HepG2 (cell line): ENCODE measurements at regions not wholly inside any gene's neighbourhood (a gene's known extent, or its start where the extent isn't known, plus 50 kb on each side); places are given as distances from the start of the nearest gene placed in this dataset.

Source experiments
- HOXA7 ChIP-seq: sonication (generic); formaldehyde crosslinking; IDR thresholded peaks from 2 replicates; pipeline ENCODE4 v1.8.1; 2022; ENCODE audit warnings: mild to moderate bottlenecking, missing genetic modification reagents, moderate library complexity
- KDM5A ChIP-seq: fragments of 200-600 bp; sonication (generic); IDR thresholded peaks from 2 replicates; pipeline ENCODE4 v1.7.0; 2018; ENCODE audit warnings: antibody characterized with exemption, mild to moderate bottlenecking, low read length, borderline replicate concordance
- POLR2A ChIP-seq, 2 experiments: IDR thresholded peaks; 2 replicates each; pipeline ENCODE4 v1.6.1; 2011; ENCODE audit warnings: low read depth in 2 of 2, low read length in 2 of 2, mild to moderate bottlenecking in 1 of 2, moderate library complexity in 1 of 2; ENCODE audit not compliant: insufficient read depth in 1 of 2
- TAF1 ChIP-seq: sonication (generic); formaldehyde crosslinking; IDR thresholded peaks from 2 replicates; pipeline ENCODE4 v1.4.0; 2020; ENCODE audit warnings: missing genetic modification reagents
- TSC22D2 ChIP-seq: sonication (generic); formaldehyde crosslinking; IDR thresholded peaks from 2 replicates; pipeline ENCODE4 v1.5.1; 2020; ENCODE audit warnings: missing genetic modification reagents, mild to moderate bottlenecking, borderline replicate concordance
- ZNF44 ChIP-seq: sonication (generic); formaldehyde crosslinking; IDR thresholded peaks from 2 replicates; pipeline ENCODE4 v1.5.1; 2020; ENCODE audit warnings: mild to moderate bottlenecking, missing genetic modification reagents
- TF ChIP-seq, protein P1 (sequence below): fragments of 450-650 bp; IDR thresholded peaks from 2 replicates; pipeline ENCODE4 v1.6.1; 2016
- TF ChIP-seq, protein P2 (sequence below): sonication (generic); formaldehyde crosslinking; IDR thresholded peaks from 2 replicates; pipeline ENCODE4 v1.4.0; 2020; ENCODE audit warnings: missing genetic modification reagents
- TF ChIP-seq, protein P3 (sequence below): IDR thresholded peaks from 2 replicates; pipeline ENCODE4 v1.6.1; 2012; ENCODE audit warnings: low read length, improper control_type of control experiment
- TF ChIP-seq, protein P4 (sequence below): sonication (generic); formaldehyde crosslinking; IDR thresholded peaks from 2 replicates; pipeline ENCODE4 v1.5.0; 2020; ENCODE audit warnings: mild to moderate bottlenecking, missing genetic modification reagents, moderate library complexity

DNA sequence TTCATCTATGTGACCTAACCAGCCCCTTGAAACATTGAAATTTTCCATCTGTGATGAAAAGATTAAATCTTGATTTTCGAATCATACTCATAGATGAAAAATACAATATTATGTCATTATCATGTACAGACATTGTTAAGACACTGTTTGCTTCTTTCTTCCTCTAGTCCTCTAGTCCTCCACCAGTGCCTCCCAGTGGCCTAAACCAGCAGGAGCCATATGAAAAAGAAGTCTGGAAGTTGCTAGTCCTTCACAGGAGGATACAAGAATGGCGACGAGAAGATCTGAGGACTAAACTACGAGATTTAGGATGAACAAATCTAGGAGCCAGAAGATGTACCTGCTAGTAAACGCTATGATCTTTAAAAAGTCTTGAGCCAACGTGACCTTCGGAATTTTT, 134.1 kb downstream of the SLC17A6 start:
- TF ChIP-seq ZNF44 (no peak), TAF1 (no peak), HOXA7 (CRISPR knock-in tag) (no peak), TSC22D2 (CRISPR knock-in tag) (no peak), POLR2A (IDR thresholded peaks at IDR 0.05; ENCODE audit: insufficient read depth in 1 of 2, low read depth in 2 of 2, low read length in 2 of 2) (no peak), KDM5A (no peak)
- TF ChIP-seq, protein P1, sequence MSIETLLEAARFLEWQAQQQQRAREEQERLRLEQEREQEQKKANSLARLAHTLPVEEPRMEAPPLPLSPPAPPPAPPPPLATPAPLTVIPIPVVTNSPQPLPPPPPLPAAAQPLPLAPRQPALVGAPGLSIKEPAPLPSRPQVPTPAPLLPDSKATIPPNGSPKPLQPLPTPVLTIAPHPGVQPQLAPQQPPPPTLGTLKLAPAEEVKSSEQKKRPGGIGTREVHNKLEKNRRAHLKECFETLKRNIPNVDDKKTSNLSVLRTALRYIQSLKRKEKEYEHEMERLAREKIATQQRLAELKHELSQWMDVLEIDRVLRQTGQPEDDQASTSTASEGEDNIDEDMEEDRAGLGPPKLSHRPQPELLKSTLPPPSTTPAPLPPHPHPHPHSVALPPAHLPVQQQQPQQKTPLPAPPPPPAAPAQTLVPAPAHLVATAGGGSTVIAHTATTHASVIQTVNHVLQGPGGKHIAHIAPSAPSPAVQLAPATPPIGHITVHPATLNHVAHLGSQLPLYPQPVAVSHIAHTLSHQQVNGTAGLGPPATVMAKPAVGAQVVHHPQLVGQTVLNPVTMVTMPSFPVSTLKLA = no peak
- TF ChIP-seq, protein P2, sequence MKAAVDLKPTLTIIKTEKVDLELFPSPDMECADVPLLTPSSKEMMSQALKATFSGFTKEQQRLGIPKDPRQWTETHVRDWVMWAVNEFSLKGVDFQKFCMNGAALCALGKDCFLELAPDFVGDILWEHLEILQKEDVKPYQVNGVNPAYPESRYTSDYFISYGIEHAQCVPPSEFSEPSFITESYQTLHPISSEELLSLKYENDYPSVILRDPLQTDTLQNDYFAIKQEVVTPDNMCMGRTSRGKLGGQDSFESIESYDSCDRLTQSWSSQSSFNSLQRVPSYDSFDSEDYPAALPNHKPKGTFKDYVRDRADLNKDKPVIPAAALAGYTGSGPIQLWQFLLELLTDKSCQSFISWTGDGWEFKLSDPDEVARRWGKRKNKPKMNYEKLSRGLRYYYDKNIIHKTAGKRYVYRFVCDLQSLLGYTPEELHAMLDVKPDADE (CRISPR knock-in tag) = no peak
- TF ChIP-seq, protein P3, sequence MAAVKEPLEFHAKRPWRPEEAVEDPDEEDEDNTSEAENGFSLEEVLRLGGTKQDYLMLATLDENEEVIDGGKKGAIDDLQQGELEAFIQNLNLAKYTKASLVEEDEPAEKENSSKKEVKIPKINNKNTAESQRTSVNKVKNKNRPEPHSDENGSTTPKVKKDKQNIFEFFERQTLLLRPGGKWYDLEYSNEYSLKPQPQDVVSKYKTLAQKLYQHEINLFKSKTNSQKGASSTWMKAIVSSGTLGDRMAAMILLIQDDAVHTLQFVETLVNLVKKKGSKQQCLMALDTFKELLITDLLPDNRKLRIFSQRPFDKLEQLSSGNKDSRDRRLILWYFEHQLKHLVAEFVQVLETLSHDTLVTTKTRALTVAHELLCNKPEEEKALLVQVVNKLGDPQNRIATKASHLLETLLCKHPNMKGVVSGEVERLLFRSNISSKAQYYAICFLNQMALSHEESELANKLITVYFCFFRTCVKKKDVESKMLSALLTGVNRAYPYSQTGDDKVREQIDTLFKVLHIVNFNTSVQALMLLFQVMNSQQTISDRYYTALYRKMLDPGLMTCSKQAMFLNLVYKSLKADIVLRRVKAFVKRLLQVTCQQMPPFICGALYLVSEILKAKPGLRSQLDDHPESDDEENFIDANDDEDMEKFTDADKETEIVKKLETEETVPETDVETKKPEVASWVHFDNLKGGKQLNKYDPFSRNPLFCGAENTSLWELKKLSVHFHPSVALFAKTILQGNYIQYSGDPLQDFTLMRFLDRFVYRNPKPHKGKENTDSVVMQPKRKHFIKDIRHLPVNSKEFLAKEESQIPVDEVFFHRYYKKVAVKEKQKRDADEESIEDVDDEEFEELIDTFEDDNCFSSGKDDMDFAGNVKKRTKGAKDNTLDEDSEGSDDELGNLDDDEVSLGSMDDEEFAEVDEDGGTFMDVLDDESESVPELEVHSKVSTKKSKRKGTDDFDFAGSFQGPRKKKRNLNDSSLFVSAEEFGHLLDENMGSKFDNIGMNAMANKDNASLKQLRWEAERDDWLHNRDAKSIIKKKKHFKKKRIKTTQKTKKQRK = no peak
- TF ChIP-seq, protein P4, sequence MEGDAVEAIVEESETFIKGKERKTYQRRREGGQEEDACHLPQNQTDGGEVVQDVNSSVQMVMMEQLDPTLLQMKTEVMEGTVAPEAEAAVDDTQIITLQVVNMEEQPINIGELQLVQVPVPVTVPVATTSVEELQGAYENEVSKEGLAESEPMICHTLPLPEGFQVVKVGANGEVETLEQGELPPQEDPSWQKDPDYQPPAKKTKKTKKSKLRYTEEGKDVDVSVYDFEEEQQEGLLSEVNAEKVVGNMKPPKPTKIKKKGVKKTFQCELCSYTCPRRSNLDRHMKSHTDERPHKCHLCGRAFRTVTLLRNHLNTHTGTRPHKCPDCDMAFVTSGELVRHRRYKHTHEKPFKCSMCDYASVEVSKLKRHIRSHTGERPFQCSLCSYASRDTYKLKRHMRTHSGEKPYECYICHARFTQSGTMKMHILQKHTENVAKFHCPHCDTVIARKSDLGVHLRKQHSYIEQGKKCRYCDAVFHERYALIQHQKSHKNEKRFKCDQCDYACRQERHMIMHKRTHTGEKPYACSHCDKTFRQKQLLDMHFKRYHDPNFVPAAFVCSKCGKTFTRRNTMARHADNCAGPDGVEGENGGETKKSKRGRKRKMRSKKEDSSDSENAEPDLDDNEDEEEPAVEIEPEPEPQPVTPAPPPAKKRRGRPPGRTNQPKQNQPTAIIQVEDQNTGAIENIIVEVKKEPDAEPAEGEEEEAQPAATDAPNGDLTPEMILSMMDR = no peak
